K562 (cell line): ENCODE measurements at regions not wholly inside any gene's neighbourhood (a gene's known extent, or its start where the extent isn't known, plus 50 kb on each side); places are given as distances from the start of the nearest gene placed in this dataset.

Experiments used
- ATAC-seq: fragments of 200-7000 bp; cut with Tn5 transposase; 3 replicates; pipeline ENCODE4 v1.9.1; 2020; ENCODE audit warnings: moderate library complexity
- BruUV-seq: library from RNA; stranded (reverse); fragments of 400-500 nt; replicated peaks from 2 replicates; lab custom pipeline; 2021; lab: Mats Ljungman, UMichigan
- CTCF ChIA-PET: fragments of 300-600 bp; formaldehyde crosslinking; extraction: SDS; loops from one replicate; lab custom pipeline; 2021; ENCODE audit warnings: low intra/inter-chr PET ratio; lab: Yijun Ruan, JAX
- POLR2A ChIA-PET: fragments of 300-600, 350-650 bp; sonication (Branson Sonifier 250); formaldehyde crosslinking; extraction: SDS; loops from one replicate; lab custom pipeline; 2021; ENCODE audit warnings: antibody characterized with exemption, inconsistent platforms; lab: Yijun Ruan, JAX
- DNase-seq, 4 experiments: peaks; one replicate each; pipeline versions ENCODE4 v3.0.0 to v3.0.0-alpha.2; 2011 to 2018; ENCODE audit warnings: low spot score in 3 of 4, mixed read lengths in 3 of 4; ENCODE audit errors: extremely low read depth in 1 of 4
- FAIRE-seq: peaks from 2 replicates; lab custom pipeline; 2011; peaks lifted over from hg19 to GRCh38; lab: Jason Lieb, UNC
- H2AFZ ChIP-seq: 2 replicates; pipeline ENCODE4 v1.6.0; 2011; ENCODE audit warnings: low read depth, low read length, control low read depth, inconsistent platforms
- H3K27ac ChIP-seq: fragments of 200-600 bp; 3 replicates; pipeline ENCODE4 v1.8.0; 2011; ENCODE audit warnings: low read depth, mild to moderate bottlenecking, control low read depth, inconsistent platforms, low read length, moderate library complexity, mixed read lengths; ENCODE audit errors: extremely low read depth
- H3K27me3 ChIP-seq, 2 experiments: fragments of 300-600 bp in 1 of 2; 2 replicates in 1 of 2; 3 replicates in 1 of 2; pipeline versions ENCODE4 v1.6.0 to v1.8.0; 2011; ENCODE audit warnings: inconsistent platforms in 2 of 2, low read length in 2 of 2, mild to moderate bottlenecking in 1 of 2, mixed read lengths in 1 of 2, moderate library complexity in 1 of 2; ENCODE audit not compliant: control insufficient read depth in 2 of 2, insufficient read depth in 2 of 2
- H3K36me3 ChIP-seq: fragments of 300-600 bp; 3 replicates; pipeline ENCODE4 v1.8.0; 2011; ENCODE audit warnings: mild to moderate bottlenecking, low read length, inconsistent platforms; ENCODE audit not compliant: control insufficient read depth, insufficient read depth
- H3K4me1 ChIP-seq, 2 experiments: fragments of 200-600 bp in 1 of 2; replicated peaks in 1 of 2; 2 replicates in 1 of 2; 3 replicates in 1 of 2; pipeline versions ENCODE4 v1.5.1 to v1.8.0; 2011; ENCODE audit warnings: inconsistent platforms in 2 of 2, low read length in 2 of 2, mild to moderate bottlenecking in 1 of 2, mixed read lengths in 1 of 2, moderate library complexity in 1 of 2; ENCODE audit not compliant: control insufficient read depth in 2 of 2, insufficient read depth in 2 of 2
- H3K4me2 ChIP-seq: 2 replicates; pipeline ENCODE4 v1.6.1; 2011; ENCODE audit warnings: low read length, control low read depth, inconsistent platforms, mixed read lengths; ENCODE audit not compliant: insufficient read depth
- H3K4me3 ChIP-seq: fragments of 200-600 bp; sonication (generic), shearing (Covaris generic); 2 replicates; pipeline ENCODE4 v1.5.1; 2016; ENCODE audit warnings: control low read depth, inconsistent platforms
- H3K79me2 ChIP-seq: fragments of 200-600 bp; 3 replicates; pipeline ENCODE4 v1.8.0; 2011; ENCODE audit warnings: low read length, inconsistent platforms; ENCODE audit not compliant: control insufficient read depth, insufficient read depth
- H3K9ac ChIP-seq, 2 experiments: 2 replicates each; pipeline versions ENCODE4 v1.6.0 to v1.6.1; 2011; ENCODE audit warnings: low read depth in 2 of 2, low read length in 2 of 2, control low read depth in 1 of 2, inconsistent platforms in 1 of 2, mild to moderate bottlenecking in 1 of 2, mixed read lengths in 1 of 2; ENCODE audit not compliant: insufficient read depth in 1 of 2
- H3K9me1 ChIP-seq: one replicate; pipeline ENCODE4 v1.6.0; 2011; ENCODE audit warnings: inconsistent platforms, mild to moderate bottlenecking, low read length, moderate library complexity; ENCODE audit not compliant: control insufficient read depth, insufficient read depth
- H3K9me3 ChIP-seq: replicated peaks from 2 replicates; pipeline ENCODE4 v1.5.1; 2011; ENCODE audit warnings: low read depth, low read length, inconsistent platforms; ENCODE audit not compliant: control insufficient read depth, insufficient read depth
- H4K20me1 ChIP-seq: replicated peaks from 2 replicates; pipeline ENCODE4 v1.6.1; 2011; ENCODE audit warnings: low read length, inconsistent platforms, mixed read lengths; ENCODE audit not compliant: control insufficient read depth, insufficient read depth
- ATF3 ChIP-seq, 2 experiments: fragments of 450-650 bp in 1 of 2; sonication (generic) in 1 of 2; formaldehyde crosslinking in 1 of 2; IDR thresholded peaks in 1 of 2; conservative IDR thresholded peaks in 1 of 2; 2 replicates each; pipeline versions ENCODE4 v1.6.1 to v1.8.1; 2016 to 2023; ENCODE audit warnings: mild to moderate bottlenecking in 2 of 2, moderate library complexity in 2 of 2, inconsistent platforms in 1 of 2, missing genetic modification reagents in 1 of 2
- CEBPG ChIP-seq, 3 experiments: fragments of 200-800 bp in 1 of 3; sonication (Bioruptor generic) in 1 of 3; sonication (generic) in 1 of 3; formaldehyde crosslinking in 1 of 3; IDR thresholded peaks in 2 of 3; conservative IDR thresholded peaks in 1 of 3; 2 replicates each; pipeline versions ENCODE4 v1.6.1 to v1.8.0; 2016 to 2022; ENCODE audit warnings: missing compliant biosample characterization in 2 of 3, missing genetic modification characterization in 2 of 3, mild to moderate bottlenecking in 1 of 3, missing genetic modification reagents in 1 of 3
- CREB1 ChIP-seq, 2 experiments: sonication (generic) in 1 of 2; formaldehyde crosslinking in 1 of 2; IDR thresholded peaks; 2 replicates each; pipeline versions ENCODE4 v1.6.1 to v1.8.0; 2012 to 2022; ENCODE audit warnings: inconsistent platforms in 1 of 2, mild to moderate bottlenecking in 1 of 2, missing genetic modification reagents in 1 of 2, moderate library complexity in 1 of 2
- DEAF1 ChIP-seq: fragments of 450-650 bp; formaldehyde crosslinking; IDR thresholded peaks from 2 replicates; pipeline ENCODE4 v1.4.0; 2020; ENCODE audit warnings: mild to moderate bottlenecking, moderate library complexity
- DMBX1 ChIP-seq: fragments of 250-450 bp; sonication (Bioruptor Pico); IDR thresholded peaks from 2 replicates; pipeline ENCODE4 v1.8.0; 2022; ENCODE audit warnings: inconsistent platforms, mild to moderate bottlenecking, moderate library complexity, borderline replicate concordance
- ETS1 ChIP-seq: conservative IDR thresholded peaks from 2 replicates; pipeline ENCODE4 v1.6.1; 2011; ENCODE audit warnings: low read depth, mild to moderate bottlenecking, low read length; ENCODE audit not compliant: control insufficient read depth
- MXD1 ChIP-seq: fragments of 250-450 bp; sonication (Bioruptor Pico); IDR thresholded peaks from 2 replicates; pipeline ENCODE4 v1.8.0; 2021; ENCODE audit warnings: borderline replicate concordance, mild to moderate bottlenecking, moderate library complexity; ENCODE audit not compliant: poor library complexity, severe bottlenecking
- RFX5 ChIP-seq: IDR thresholded peaks from 2 replicates; pipeline ENCODE4 v1.6.1; 2011; ENCODE audit warnings: low read depth, mild to moderate bottlenecking, improper control_type of control experiment, low read length
- SREBF2 ChIP-seq: sonication (generic); formaldehyde crosslinking; IDR thresholded peaks from 2 replicates; pipeline ENCODE4 v1.4.0; 2020; ENCODE audit warnings: mild to moderate bottlenecking, missing genetic modification reagents
- ZNF449 ChIP-seq: fragments of 250-450 bp; sonication (Bioruptor Pico); IDR thresholded peaks from 2 replicates; pipeline ENCODE4 v1.8.0; 2022; ENCODE audit warnings: moderate library complexity, mild to moderate bottlenecking, inconsistent platforms
- ZNF75A ChIP-seq: fragments of 450-650 bp; formaldehyde crosslinking; IDR thresholded peaks from 2 replicates; pipeline ENCODE4 v1.4.0; 2020; ENCODE audit warnings: mild to moderate bottlenecking
- ZNF778 ChIP-seq: fragments of 450-650 bp; formaldehyde crosslinking; IDR thresholded peaks from 2 replicates; pipeline ENCODE4 v1.4.0; 2020; ENCODE audit warnings: mild to moderate bottlenecking, moderate library complexity
- WGBS: fragments of 100-300 bp; shearing (Covaris generic); methylation state at CpG from one replicate; pipeline ENCODE4 v1.1.6; 2016; ENCODE audit warnings: low coverage, mixed read lengths; ENCODE audit not compliant: insufficient coverage; ENCODE audit errors: missing lambda C conversion rate; 5-methylcytosine and 5-hydroxymethylcytosine counted together
- in situ Hi-C: fragments of 300-500 bp; cut with MboI; formaldehyde crosslinking; loops from 4 replicates; pipeline ENCODE4 v1.15.0; 2018; ENCODE audit warnings: inconsistent platforms, mixed read lengths
- intact Hi-C: fragments of 100-400 bp; cut with micrococcal nuclease; formaldehyde crosslinking; loops from 2 replicates; pipeline ENCODE4 v1.14.2; 2022

GRCh38 chr6:9961646-9962045 is 453.2 kb downstream of the TFAP2A start (continued):
- no peak for TF ChIP-seq DEAF1 (CRISPR knock-in tag)
- TF ChIP-seq ZNF778 (CRISPR knock-in tag) = no peak
- TF ChIP-seq CREB1 (IDR thresholded peaks at IDR 0.05) = no peak
- no peak for TF ChIP-seq CREB1 (CRISPR knock-in tag; IDR thresholded peaks at IDR 0.05)

GRCh38 chr6:9957215-9957759 is 457.6 kb downstream of the TFAP2A start:
- intact Hi-C loops (no loop called here), in situ Hi-C loops (no loop called here)
- DNase-seq (no peak), ATAC-seq (no peak), FAIRE-seq (no peak)
- no peak for TF ChIP-seq RFX5
- TF ChIP-seq MXD1 (CRISPR knock-in tag) = no peak
- no peak for TF ChIP-seq ETS1
- peak; percentile 47 for TF ChIP-seq ATF3 (IDR thresholded peaks at IDR 0.05)
- TF ChIP-seq ATF3 (CRISPR knock-in tag; conservative IDR thresholded peaks at IDR 0.05) = no peak
- TF ChIP-seq SREBF2 (CRISPR knock-in tag) = no peak
- TF ChIP-seq DMBX1 (CRISPR knock-in tag) = no peak
- no peak for TF ChIP-seq ZNF449 (CRISPR knock-in tag)
- TF ChIP-seq CEBPG (CRISPR knock-in tag; IDR thresholded peaks at IDR 0.05) = no peak
- TF ChIP-seq CEBPG (tag; conservative IDR thresholded peaks at IDR 0.05 in 1 of 2, IDR thresholded peaks at IDR 0.05 in 1 of 2) = peak; percentile 62 to 77
- no peak for TF ChIP-seq ZNF75A (CRISPR knock-in tag)
- Histone ChIP-seq H3K4me1 (no peaks in the 10 kb centered on the region), H3K36me3 (no peaks in the 10 kb centered on the region), H3K27me3 (no peaks in the 10 kb centered on the region), H3K9me1 (no peaks in the 10 kb centered on the region), H3K79me2 (no peaks in the 10 kb centered on the region), H3K9me3 (no peaks in the 10 kb centered on the region), H3K4me2 (no peak overlapping the region), H3K9ac (no peak overlapping the region), H3K4me3 (no peak overlapping the region), H2AFZ (no peak overlapping the region), H3K27ac (no peak overlapping the region), H4K20me1 (no peaks in the 10 kb centered on the region)
- CTCF ChIA-PET = interaction anchor here (0.7 kb wide), 1 partner anchor 670 kb away, joined by 4 read pairs; no protein-coding TSS in a partner anchor
- no TSS peak for BruUV-seq
- 0% methylated on average over 2 of the region's 2 CpGs for WGBS
- POLR2A ChIA-PET = interaction anchor here (0.6 kb wide), 1 partner anchor 464 kb away, joined by 3 read pairs; no protein-coding TSS in a partner anchor
